KMS-11 (cell line): ENCODE measurements at regions not wholly inside any gene's neighbourhood (a gene's known extent, or its start where the extent isn't known, plus 50 kb on each side); places are given as distances from the start of the nearest gene placed in this dataset.
"Not testable (repeated sequence)": the region's sequence is repeated elsewhere in the genome, so short reads cannot be mapped to it uniquely, and the experiment has no call there.

Source experiments
- H2AFZ ChIP-seq: fragments of 200-600 bp; sonication (generic); 2 replicates; pipeline ENCODE4 v1.6.1; 2016; ENCODE audit warnings: antibody characterized with exemption, mixed run types, low read depth
- H3K27ac ChIP-seq: fragments of 200-600 bp; sonication (generic); 2 replicates; pipeline ENCODE4 v1.6.1; 2016; ENCODE audit warnings: mild to moderate bottlenecking, mixed run types
- H3K27me3 ChIP-seq: fragments of 200-600 bp; sonication (generic); 2 replicates; pipeline ENCODE4 v1.6.1; 2017; ENCODE audit warnings: mild to moderate bottlenecking, low read depth, mixed run types, moderate library complexity; ENCODE audit not compliant: insufficient read depth
- H3K36me3 ChIP-seq: fragments of 200-600 bp; sonication (generic); 2 replicates; pipeline ENCODE4 v1.6.1; 2017; ENCODE audit warnings: mild to moderate bottlenecking, mixed run types; ENCODE audit not compliant: insufficient read depth
- H3K4me1 ChIP-seq: fragments of 200-600 bp; sonication (generic); 2 replicates; pipeline ENCODE4 v1.6.1; 2016; ENCODE audit warnings: mild to moderate bottlenecking, low read depth, mixed run types; ENCODE audit not compliant: poor library complexity, severe bottlenecking
- H3K4me2 ChIP-seq: fragments of 200-600 bp; sonication (generic); 2 replicates; pipeline ENCODE4 v1.7.0; 2016; ENCODE audit warnings: mild to moderate bottlenecking, mixed run types
- H3K4me3 ChIP-seq: fragments of 200-600 bp; sonication (generic); IDR thresholded peaks from 2 replicates; pipeline ENCODE4 v1.6.1; 2017; ENCODE audit warnings: low read depth, low read length, mixed read lengths; ENCODE audit not compliant: insufficient read depth
- H3K79me2 ChIP-seq: fragments of 200-600 bp; sonication (generic); 2 replicates; pipeline ENCODE4 v1.6.1; 2016; ENCODE audit warnings: low read depth, mixed run types; ENCODE audit not compliant: insufficient read depth
- H3K9ac ChIP-seq: fragments of 200-600 bp; sonication (generic); 2 replicates; pipeline ENCODE4 v1.6.1; 2016; ENCODE audit warnings: mild to moderate bottlenecking, mixed run types
- H4K20me1 ChIP-seq: fragments of 200-600 bp; sonication (generic); 2 replicates; pipeline ENCODE4 v1.6.1; 2016; ENCODE audit warnings: mild to moderate bottlenecking, mixed run types; ENCODE audit not compliant: insufficient read depth
- CTCF ChIP-seq: fragments of 200-600 bp; sonication (generic); conservative IDR thresholded peaks from 2 replicates; pipeline ENCODE4 v1.6.1; 2017; ENCODE audit warnings: low read depth, mild to moderate bottlenecking, antibody characterized with exemption, low read length, moderate library complexity, mixed read lengths

- H3K4me1 ChIP-seq = peaks cover 19% of the 10 kb centered on the region
- TF ChIP-seq CTCF = no peak
- no peak overlapping the region for H3K27ac ChIP-seq
These were observed 584.3 kb downstream of the NSUN3 start for GRCh38 chr3:94647131-94647530.

GRCh38 chr3:94648270-94649180 lies 585.7 kb downstream of the NSUN3 start:
- not testable (repeated sequence) for H3K4me2 ChIP-seq

More at GRCh38 chr3:94647131-94647530, 584.3 kb downstream of the NSUN3 start:
- Histone ChIP-seq H3K4me3 (no peak overlapping the region), H3K4me2 (no peak overlapping the region), H3K9ac (no peak overlapping the region), H2AFZ (no peak overlapping the region), H3K36me3 (no peaks in the 10 kb centered on the region), H3K27me3 (no peaks in the 10 kb centered on the region), H3K79me2 (no peaks in the 10 kb centered on the region), H4K20me1 (no peaks in the 10 kb centered on the region)

DNA sequence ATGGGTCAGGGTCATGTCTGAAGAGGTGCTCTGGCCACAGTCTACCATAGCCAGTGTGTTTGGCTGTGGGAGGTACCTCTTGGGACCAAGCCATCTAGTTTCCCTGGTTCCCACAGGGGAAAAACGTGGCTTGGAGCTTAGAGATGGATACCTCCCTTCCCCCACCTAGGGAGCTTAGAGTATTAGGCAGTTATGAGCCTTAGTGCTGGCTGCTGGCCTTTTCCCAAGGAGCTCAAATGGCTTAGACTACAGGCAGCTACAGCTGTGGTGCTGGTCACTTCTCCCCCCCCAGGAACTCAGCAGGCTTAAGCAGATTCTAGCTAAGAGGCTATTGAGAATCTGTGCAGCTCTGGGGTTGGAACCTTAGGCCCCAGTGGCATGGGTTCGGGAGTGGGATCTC lies 591.2 kb downstream of the NSUN3 start:
- Histone ChIP-seq H3K79me2 (no peaks in the 10 kb centered on the region), H3K27ac (no peak overlapping the region), H3K4me2 (no peak overlapping the region), H2AFZ (no peak overlapping the region), H3K27me3 (no peaks in the 10 kb centered on the region), H4K20me1 (no peaks in the 10 kb centered on the region), H3K36me3 (no peaks in the 10 kb centered on the region), H3K4me3 (no peak overlapping the region), H3K4me1 (peaks cover 19% of the 10 kb centered on the region), H3K9ac (no peak overlapping the region)
- TF ChIP-seq CTCF = no peak

More at GRCh38 chr3:94648270-94649180, 585.7 kb downstream of the NSUN3 start:
- H4K20me1 ChIP-seq, H3K27me3 ChIP-seq, H3K27ac ChIP-seq, H2AFZ ChIP-seq, H3K4me3 ChIP-seq, H3K36me3 ChIP-seq, H3K9ac ChIP-seq, H3K79me2 ChIP-seq: not testable (repeated sequence)
- peaks cover 19% of the 10 kb centered on the region for H3K4me1 ChIP-seq

DNA sequence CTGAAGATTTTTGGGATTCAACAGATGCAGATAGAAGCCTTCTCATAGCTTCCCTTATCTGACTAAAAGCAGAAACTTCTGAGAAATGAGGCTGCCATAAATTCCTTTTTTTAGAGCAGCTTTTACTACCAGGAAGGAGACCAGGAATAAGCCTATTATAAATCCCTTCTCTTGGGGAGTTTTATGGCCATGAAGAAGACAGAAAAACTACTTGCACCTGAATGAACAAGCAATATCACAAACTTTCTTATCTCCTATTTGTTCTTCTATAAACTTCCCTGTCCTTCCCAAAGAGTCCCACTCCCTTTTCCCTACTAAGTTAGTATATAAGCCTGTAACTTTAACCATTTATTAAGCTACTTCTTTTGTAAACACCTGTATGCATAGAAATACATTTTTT lies 603.1 kb downstream of the NSUN3 start:
- H4K20me1 ChIP-seq = no peaks in the 10 kb centered on the region
- no peak overlapping the region for H3K4me2 ChIP-seq
- TF ChIP-seq CTCF = no peak
- H3K27ac ChIP-seq = no peak overlapping the region
- H3K79me2 ChIP-seq = no peaks in the 10 kb centered on the region
- H3K36me3 ChIP-seq = no peaks in the 10 kb centered on the region
- H3K27me3 ChIP-seq = no peaks in the 10 kb centered on the region
- H2AFZ ChIP-seq = no peak overlapping the region
- H3K4me3 ChIP-seq = no peak overlapping the region
- no peak overlapping the region for H3K9ac ChIP-seq
- H3K4me1 ChIP-seq = peaks cover 3% of the 10 kb centered on the region

GRCh38 chr3:94671078-94671477 lies 608.2 kb downstream of the NSUN3 start:
- H3K79me2 ChIP-seq = no peaks in the 10 kb centered on the region
- no peaks in the 10 kb centered on the region for H3K36me3 ChIP-seq
- no peak overlapping the region for H2AFZ ChIP-seq
- H4K20me1 ChIP-seq = no peaks in the 10 kb centered on the region
- H3K27me3 ChIP-seq = no peaks in the 10 kb centered on the region
- no peak for TF ChIP-seq CTCF
- H3K27ac ChIP-seq = no peak overlapping the region
- peaks cover 5% of the 10 kb centered on the region for H3K4me1 ChIP-seq
- H3K4me2 ChIP-seq = no peak overlapping the region
- no peak overlapping the region for H3K9ac ChIP-seq
- H3K4me3 ChIP-seq = no peak overlapping the region
